B cell (primary cell): ENCODE measurements at regions not wholly inside any gene's neighbourhood (a gene's known extent, or its start where the extent isn't known, plus 50 kb on each side); places are given as distances from the start of the nearest gene placed in this dataset.

ENCODE experiments used
- ATAC-seq: fragments of 200-7000 bp; cut with Tn5 transposase; one replicate; pipeline ENCODE4 v1.10.0; 2021; ENCODE audit warnings: low read depth, mild to moderate bottlenecking, moderate number of reproducible peaks, moderate library complexity
- CTCF ChIA-PET: fragments of 350-600 bp; sonication (Branson Sonifier 250); formaldehyde crosslinking; loops from one replicate; lab custom pipeline; 2021; ENCODE audit warnings: antibody characterized with exemption, inconsistent platforms; lab: Charles Lee
- POLR2A ChIA-PET: fragments of 350-600 bp; sonication (Branson Sonifier 250); formaldehyde crosslinking; loops from one replicate; lab custom pipeline; 2021; ENCODE audit warnings: antibody characterized with exemption; lab: Charles Lee
- DNase-seq: peaks from one replicate; pipeline ENCODE4 v3.0.0; 2013
- H2AFZ ChIP-seq: 2 replicates; pipeline ENCODE4 v1.6.1; 2012; ENCODE audit warnings: mild to moderate bottlenecking, low read depth, low read length; ENCODE audit not compliant: insufficient read depth, poor library complexity, severe bottlenecking
- H3K27ac ChIP-seq, 2 donors: 1 replicate in 1 of 2; 2 replicates in 1 of 2; pipeline ENCODE4 v1.5.1; 2012 to 2013; ENCODE audit warnings: low read length in 2 of 2, mild to moderate bottlenecking in 2 of 2, moderate library complexity in 1 of 2
- H3K27me3 ChIP-seq, 4 experiments: fragments of 200-600 bp in 1 of 4; sonication (generic) in 1 of 4; replicated peaks in 1 of 4; 1 replicate in 2 of 4; 2 replicates in 2 of 4; pipeline versions ENCODE4 v1.6.1 to v1.7.0; 2013 to 2016; ENCODE audit warnings: low read length in 3 of 4, mild to moderate bottlenecking in 2 of 4, mixed read lengths in 1 of 4, moderate library complexity in 1 of 4; ENCODE audit not compliant: insufficient read depth in 4 of 4, control insufficient read depth in 3 of 4; ENCODE audit errors: control extremely low read depth in 1 of 4
- H3K36me3 ChIP-seq, 2 experiments: replicated peaks in 1 of 2; 1 replicate in 1 of 2; 2 replicates in 1 of 2; pipeline versions ENCODE4 v1.6.1 to v1.7.1; 2013; ENCODE audit warnings: low read length in 1 of 2; ENCODE audit not compliant: insufficient read depth in 2 of 2, control insufficient read depth in 1 of 2; ENCODE audit errors: control extremely low read depth in 1 of 2, extremely low read depth in 1 of 2
- H3K4me1 ChIP-seq, 2 donors: fragments of 200-600 bp in 1 of 2; sonication (generic) in 1 of 2; 1 replicate in 1 of 2; 2 replicates in 1 of 2; pipeline versions ENCODE4 v1.5.1 to v1.6.1; 2013 to 2017; ENCODE audit warnings: low read length in 2 of 2; ENCODE audit not compliant: control insufficient read depth in 2 of 2, insufficient read depth in 2 of 2
- H3K4me2 ChIP-seq: replicated peaks from 2 replicates; pipeline ENCODE3; 2012; ENCODE audit warnings: mild to moderate bottlenecking, low read depth, low read length; ENCODE audit not compliant: poor library complexity, severe bottlenecking
- H3K4me3 ChIP-seq, 5 experiments: fragments of 200-600 bp in 1 of 5; sonication (generic) in 1 of 5; 1 replicate in 3 of 5; 2 replicates in 2 of 5; pipeline versions ENCODE4 v1.5.1 to v1.7.0; 2011 to 2016; ENCODE audit warnings: low read length in 4 of 5, mild to moderate bottlenecking in 4 of 5, low read depth in 2 of 5, control low read depth in 1 of 5, moderate library complexity in 1 of 5; ENCODE audit not compliant: insufficient read depth in 1 of 5; ENCODE audit errors: control extremely low read depth in 1 of 5, extremely low read depth in 1 of 5
- H3K79me2 ChIP-seq: fragments of 200-600 bp; sonication (generic); one replicate; pipeline ENCODE4 v1.6.0; 2016; ENCODE audit warnings: low read length; ENCODE audit not compliant: control insufficient read depth, insufficient read depth
- H3K9ac ChIP-seq: fragments of 200-600 bp; sonication (generic); 2 replicates; pipeline ENCODE4 v1.6.1; 2017; ENCODE audit warnings: mild to moderate bottlenecking, low read length, moderate library complexity
- H3K9me3 ChIP-seq, 3 donors: one replicate each; pipeline versions ENCODE4 v1.6.1 to v1.7.1; 2013; ENCODE audit warnings: low read length in 2 of 3; ENCODE audit not compliant: control insufficient read depth in 2 of 3, insufficient read depth in 1 of 3; ENCODE audit errors: control extremely low read depth in 1 of 3
- H4K20me1 ChIP-seq: 2 replicates; pipeline ENCODE4 v1.6.0; 2012; ENCODE audit warnings: mild to moderate bottlenecking, low read length; ENCODE audit not compliant: insufficient read depth, control insufficient read depth, poor library complexity, severe bottlenecking
- H3K27ac Mint-ChIP-seq: one replicate; pipeline ENCODE4 v1.8.0; 2021; ENCODE audit warnings: mixed read lengths
- H3K27me3 Mint-ChIP-seq: one replicate; pipeline ENCODE4 v1.8.0; 2021; ENCODE audit warnings: mixed read lengths
- H3K4me1 Mint-ChIP-seq: one replicate; pipeline ENCODE4 v1.8.0; 2021; ENCODE audit warnings: mixed read lengths
- H3K4me3 Mint-ChIP-seq: one replicate; pipeline ENCODE4 v1.8.0; 2021; ENCODE audit warnings: mixed read lengths
- H3K9me3 Mint-ChIP-seq: one replicate; pipeline ENCODE4 v1.8.0; 2022; ENCODE audit warnings: mixed read lengths; ENCODE audit not compliant: insufficient read depth
- EZH2 ChIP-seq: IDR thresholded peaks from 2 replicates; pipeline ENCODE4 v1.6.1; 2012; ENCODE audit warnings: borderline replicate concordance, low read depth, mild to moderate bottlenecking, moderate library complexity, low read length; ENCODE audit not compliant: insufficient read depth, poor library complexity, severe bottlenecking
- WGBS: methylation state at CpG from one replicate; pipeline ENCODE4 v1.1.5; 2013; ENCODE audit warnings: missing lambda C conversion rate; ENCODE audit not compliant: insufficient coverage; 5-methylcytosine and 5-hydroxymethylcytosine counted together
- intact Hi-C: fragments of 100-400 bp; cut with micrococcal nuclease; formaldehyde crosslinking; loops from one replicate; pipeline ENCODE4 v1.10.0; 2022
- TF ChIP-seq, protein P1 (sequence below): fragments of 200-600 bp; IDR thresholded peaks from one replicate; pipeline ENCODE4 v1.8.0; 2022; ENCODE audit warnings: antibody characterized with exemption, mild to moderate bottlenecking

DNA sequence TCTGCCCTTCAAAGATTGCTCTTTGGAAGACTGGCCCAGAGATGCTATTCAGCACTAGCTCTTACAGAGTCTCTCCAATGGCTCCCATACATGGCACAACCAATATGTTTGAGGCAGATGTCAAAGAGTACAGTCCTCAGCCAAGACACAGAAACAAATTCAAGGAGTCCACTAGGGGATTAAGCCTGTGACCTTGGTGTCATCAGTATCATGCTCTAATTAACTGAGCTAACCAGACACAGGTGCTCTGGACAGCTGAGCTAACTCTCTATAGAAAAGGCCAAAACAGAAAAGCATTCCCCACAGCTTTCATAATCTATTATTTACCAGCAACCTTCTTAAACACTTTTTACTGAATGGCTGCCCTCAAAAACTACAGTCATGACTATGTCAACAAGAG is 666.0 kb upstream of the PLXNA2 start:
- POLR2A ChIA-PET: no interaction called here
- Histone ChIP-seq H3K4me3 (no peak overlapping the region), H3K36me3 (no peaks in the 10 kb centered on the region), H3K9ac (no peak overlapping the region), H3K27me3 (no peaks in the 10 kb centered on the region), H3K27ac (no peak overlapping the region), H2AFZ (no peak overlapping the region), H4K20me1 (no peaks in the 10 kb centered on the region), H3K4me2 (no peak overlapping the region), H3K79me2 (no peaks in the 10 kb centered on the region), H3K4me1 (no peaks in the 10 kb centered on the region), H3K9me3 (peaks cover 0 to 2% (median 1%) of the 10 kb centered on the region in 3 donors)
- ATAC-seq (no peak), DNase-seq (no peak)
- H3K27me3 Mint-ChIP-seq: no peaks in the 10 kb centered on the region
- intact Hi-C loops: no loop called here
- TF ChIP-seq, protein P1, sequence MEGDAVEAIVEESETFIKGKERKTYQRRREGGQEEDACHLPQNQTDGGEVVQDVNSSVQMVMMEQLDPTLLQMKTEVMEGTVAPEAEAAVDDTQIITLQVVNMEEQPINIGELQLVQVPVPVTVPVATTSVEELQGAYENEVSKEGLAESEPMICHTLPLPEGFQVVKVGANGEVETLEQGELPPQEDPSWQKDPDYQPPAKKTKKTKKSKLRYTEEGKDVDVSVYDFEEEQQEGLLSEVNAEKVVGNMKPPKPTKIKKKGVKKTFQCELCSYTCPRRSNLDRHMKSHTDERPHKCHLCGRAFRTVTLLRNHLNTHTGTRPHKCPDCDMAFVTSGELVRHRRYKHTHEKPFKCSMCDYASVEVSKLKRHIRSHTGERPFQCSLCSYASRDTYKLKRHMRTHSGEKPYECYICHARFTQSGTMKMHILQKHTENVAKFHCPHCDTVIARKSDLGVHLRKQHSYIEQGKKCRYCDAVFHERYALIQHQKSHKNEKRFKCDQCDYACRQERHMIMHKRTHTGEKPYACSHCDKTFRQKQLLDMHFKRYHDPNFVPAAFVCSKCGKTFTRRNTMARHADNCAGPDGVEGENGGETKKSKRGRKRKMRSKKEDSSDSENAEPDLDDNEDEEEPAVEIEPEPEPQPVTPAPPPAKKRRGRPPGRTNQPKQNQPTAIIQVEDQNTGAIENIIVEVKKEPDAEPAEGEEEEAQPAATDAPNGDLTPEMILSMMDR: no peak
- no peak for TF ChIP-seq EZH2
- H3K9me3 Mint-ChIP-seq: peaks cover 2% of the 10 kb centered on the region
- no peak overlapping the region for H3K27ac Mint-ChIP-seq
- H3K4me3 Mint-ChIP-seq: no peak overlapping the region
- no peaks in the 10 kb centered on the region for H3K4me1 Mint-ChIP-seq
- CTCF ChIA-PET: interaction anchor here (1.1 kb wide), 1 partner anchor 10 kb away, joined by 3 read pairs; no protein-coding TSS in a partner anchor

DNA sequence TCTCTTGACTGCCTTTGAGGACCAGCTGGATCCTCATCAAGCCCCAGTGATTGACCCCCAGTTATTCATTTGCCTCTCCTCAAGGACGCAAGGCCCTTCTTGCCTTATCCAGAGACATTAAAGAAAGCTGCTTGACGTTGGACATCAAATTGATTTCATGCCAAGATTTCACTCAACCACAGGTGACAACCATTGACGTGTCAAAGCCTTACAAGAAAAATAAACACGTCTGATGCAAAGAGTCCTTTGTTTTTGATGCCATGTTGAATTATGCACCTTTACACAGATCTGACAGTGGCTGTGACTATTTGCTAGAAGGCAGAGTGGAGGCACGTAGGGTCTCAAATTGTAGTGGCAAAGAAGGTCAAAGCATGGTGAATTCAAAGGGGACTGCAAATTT is 666.2 kb upstream of the CAMK1G start:
- no peaks in the 10 kb centered on the region for H3K79me2 ChIP-seq
- Mint-ChIP-seq H3K4me3 (no peak overlapping the region), H3K9me3 (peaks cover 2% of the 10 kb centered on the region), H3K27ac (no peak overlapping the region), H3K4me1 (no peaks in the 10 kb centered on the region), H3K27me3 (no peaks in the 10 kb centered on the region)
- ChIA-PET CTCF (no interaction called here), POLR2A (no interaction called here)
- no peak overlapping the region for H3K4me3 ChIP-seq
- H2AFZ ChIP-seq: no peak overlapping the region
- H3K4me1 ChIP-seq: no peaks in the 10 kb centered on the region
- H3K27me3 ChIP-seq: no peaks in the 10 kb centered on the region
- H3K9me3 ChIP-seq: peaks cover 0 to 1% (median 0%) of the 10 kb centered on the region in 3 donors
- no peaks in the 10 kb centered on the region for H3K36me3 ChIP-seq
- H4K20me1 ChIP-seq: no peaks in the 10 kb centered on the region
- H3K9ac ChIP-seq: no peak overlapping the region
- TF ChIP-seq, protein P1: no peak
- no peak for TF ChIP-seq EZH2
- DNase-seq (no peak), ATAC-seq (no peak)
- H3K27ac ChIP-seq: no peak overlapping the region
- 69% methylated on average over 2 of the region's 5 CpGs for WGBS
- H3K4me2 ChIP-seq: no peak overlapping the region
- intact Hi-C loops: no loop called here
